Skin epidermis (tissue), 12 donors: ENCODE measurements at regions not wholly inside any gene's neighbourhood (a gene's known extent, or its start where the extent isn't known, plus 50 kb on each side); places are given as distances from the start of the nearest gene placed in this dataset.
"Not testable (repeated sequence)": the region's sequence is repeated elsewhere in the genome, so short reads cannot be mapped to it uniquely, and the experiment has no call there.

Experiments used
- H3K27ac ChIP-seq, 21 experiments: fragments of 200-600 bp; sonication (generic) in 11 of 21; one replicate each; pipeline ENCODE4 v1.5.0; 2020; ENCODE audit warnings: mild to moderate bottlenecking in 3 of 21, inconsistent platforms in 2 of 21, moderate library complexity in 2 of 21
- H3K4me3 ChIP-seq, 7 experiments: fragments of 200-600 bp; sonication (generic) in 2 of 7; one replicate each; pipeline ENCODE4 v1.5.0; 2020; ENCODE audit warnings: inconsistent platforms in 2 of 7, mild to moderate bottlenecking in 2 of 7, moderate library complexity in 1 of 7

- Histone ChIP-seq H3K4me3 (no peak overlapping the region), H3K27ac (no peak overlapping the region)
Observed at GRCh38 chr18:55967019-55967418, 379.0 kb upstream of the TCF4 start.

DNA sequence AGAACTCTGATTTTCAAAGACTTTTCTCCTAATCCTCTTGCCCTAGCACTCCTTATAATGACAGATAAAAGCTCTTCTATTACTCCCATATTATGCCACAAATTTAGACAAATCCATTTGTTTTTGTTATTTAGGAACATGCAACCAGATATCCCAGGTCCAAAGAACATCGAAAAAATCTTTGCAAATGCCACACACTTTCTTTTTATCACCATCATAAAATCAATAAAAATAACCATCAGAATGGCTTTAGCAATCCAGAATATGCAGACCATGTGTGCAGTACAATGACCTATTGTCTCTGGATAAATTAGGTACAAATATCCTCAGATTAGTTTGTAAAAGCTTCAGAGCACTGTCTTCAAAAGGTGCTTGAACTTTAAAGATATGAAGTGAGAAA is 376.2 kb upstream of the TCF4 start:
- no peak overlapping the region for H3K4me3 ChIP-seq
- H3K27ac ChIP-seq = no peak overlapping the region

DNA sequence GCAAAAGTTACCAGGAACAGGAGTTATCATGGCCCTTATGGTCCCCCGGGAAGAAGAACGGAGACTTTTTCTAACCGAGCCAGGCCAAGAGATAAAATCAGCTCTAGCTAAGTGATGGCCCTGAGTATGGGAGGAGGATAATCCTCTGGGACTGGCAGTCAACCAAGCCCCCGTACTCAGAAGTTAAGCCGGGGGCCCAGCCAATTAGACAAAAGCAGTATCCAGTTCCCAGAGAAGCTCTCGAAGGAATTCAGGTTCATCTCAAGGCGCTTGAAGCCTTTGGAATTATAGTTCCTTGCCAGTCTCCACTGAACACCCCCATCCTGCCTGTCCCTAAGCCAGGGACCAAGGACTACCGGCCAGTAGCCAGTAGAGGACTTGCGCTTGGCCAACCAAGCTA is 365.3 kb upstream of the TCF4 start:
- Histone ChIP-seq H3K4me3 (no peak overlapping the region), H3K27ac (no peak overlapping the region)

DNA sequence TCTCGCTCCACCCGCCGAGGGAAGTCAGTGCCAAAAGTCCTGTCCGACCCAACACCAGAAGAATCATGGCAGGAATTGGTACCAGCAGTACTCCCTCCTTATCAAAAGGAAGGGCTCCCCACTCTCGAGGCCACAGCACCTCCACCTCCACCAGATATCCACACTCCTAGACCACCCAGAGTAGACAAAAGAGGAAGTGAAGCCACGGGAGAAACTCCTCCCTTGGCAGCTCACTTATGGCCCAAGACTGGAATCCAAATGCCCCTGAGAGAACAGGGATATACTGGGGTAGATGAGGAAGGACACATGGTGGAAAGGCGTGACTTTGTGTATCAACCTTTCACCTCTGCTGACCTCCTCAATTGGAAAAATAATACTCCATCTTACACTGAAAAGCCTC is 363.7 kb upstream of the TCF4 start:
- H3K4me3 ChIP-seq, H3K27ac ChIP-seq: not testable (repeated sequence)

GRCh38 chr18:55950379-55951166 is 362.6 kb upstream of the TCF4 start:
- H3K27ac ChIP-seq = no peak overlapping the region
- no peak overlapping the region for H3K4me3 ChIP-seq

DNA sequence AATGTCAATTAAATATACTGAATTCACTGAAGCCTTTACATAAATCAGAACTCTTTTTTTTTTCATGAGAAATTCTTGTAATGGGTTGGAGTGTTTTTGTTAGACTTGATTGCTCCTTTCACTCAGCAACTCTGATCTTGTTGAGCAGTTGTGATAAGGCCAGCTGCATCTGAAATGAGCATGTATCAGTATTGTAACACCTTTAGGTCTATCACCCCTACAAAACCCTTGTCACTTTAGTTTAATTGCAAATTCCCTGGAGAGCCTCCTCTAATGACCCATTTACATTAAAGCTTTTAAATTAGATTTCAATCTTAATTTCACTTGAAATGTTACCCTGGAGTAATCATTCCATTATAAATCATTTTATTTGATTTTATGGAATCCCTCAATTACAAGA is 346.8 kb upstream of the TCF4 start:
- no peak overlapping the region for H3K27ac ChIP-seq
- H3K4me3 ChIP-seq = no peak overlapping the region

DNA sequence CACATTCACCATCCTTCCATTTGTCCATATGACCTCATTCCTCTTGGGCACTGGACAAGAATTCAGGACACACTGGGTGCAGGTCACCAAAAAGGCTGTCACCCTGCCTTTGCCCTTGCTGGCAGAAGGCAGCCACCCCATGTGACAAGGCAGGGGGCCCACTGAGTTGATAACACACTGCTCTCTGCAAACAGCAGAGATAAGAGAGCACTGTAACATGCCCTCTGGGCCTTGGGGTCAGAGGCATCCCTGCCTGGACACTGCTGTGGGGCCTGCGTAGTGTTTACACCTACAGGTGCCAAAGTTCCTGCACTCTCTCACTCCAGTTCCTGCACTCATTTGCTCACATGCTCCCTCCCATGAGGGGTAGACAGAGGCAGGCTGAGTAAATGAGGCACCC is 344.7 kb upstream of the TCF4 start:
- H3K4me3 ChIP-seq = no peak overlapping the region

GRCh38 chr18:55927831-55928230 is 339.8 kb upstream of the TCF4 start:
- Histone ChIP-seq H3K4me3 (no peak overlapping the region), H3K27ac (peak overlapping the region in 1 of 21 experiments; percentile 13)

More for the DNA sequence above, 344.7 kb upstream of the TCF4 start:
- H3K27ac ChIP-seq = no peak overlapping the region

- Histone ChIP-seq H3K27ac (peak overlapping the region in 4 of 21 experiments; percentile 12 to 67 (median 41)), H3K4me3 (no peak overlapping the region)
Observed at GRCh38 chr18:55925772-55926171, 337.8 kb upstream of the TCF4 start.

- no peak overlapping the region for H3K4me3 ChIP-seq
- no peak overlapping the region for H3K27ac ChIP-seq
Observed at GRCh38 chr18:55920063-55920462, 332.1 kb upstream of the TCF4 start.

DNA sequence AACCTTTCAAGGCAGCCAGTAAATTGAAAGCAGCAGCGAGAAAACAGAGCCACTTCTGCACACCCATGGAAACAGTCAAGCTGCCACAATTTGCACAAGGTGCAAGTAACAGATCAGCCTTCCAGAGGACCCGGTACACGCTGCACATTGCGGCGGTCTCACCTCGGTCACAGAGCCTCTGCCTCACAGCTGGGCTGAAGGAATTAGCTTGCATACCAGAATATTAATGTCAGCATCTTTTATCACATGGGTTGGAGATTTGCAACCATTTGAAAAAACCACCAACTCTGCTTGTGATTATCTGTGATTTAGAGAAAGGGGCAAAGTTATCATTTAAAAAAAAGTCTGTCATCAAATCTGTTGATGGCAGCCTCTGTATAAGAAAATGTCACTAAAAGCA is 330.5 kb upstream of the TCF4 start:
- Histone ChIP-seq H3K27ac (no peak overlapping the region), H3K4me3 (no peak overlapping the region)

- Histone ChIP-seq H3K4me3 (no peak overlapping the region), H3K27ac (no peak overlapping the region)
Observed at GRCh38 chr18:55912919-55913318, 324.9 kb upstream of the TCF4 start.

GRCh38 chr18:55912071-55912470 is 324.1 kb upstream of the TCF4 start:
- H3K4me3 ChIP-seq = no peak overlapping the region
- no peak overlapping the region for H3K27ac ChIP-seq

- Histone ChIP-seq H3K27ac (no peak overlapping the region), H3K4me3 (no peak overlapping the region)
Observed at GRCh38 chr18:55910296-55910695, 322.3 kb upstream of the TCF4 start.

DNA sequence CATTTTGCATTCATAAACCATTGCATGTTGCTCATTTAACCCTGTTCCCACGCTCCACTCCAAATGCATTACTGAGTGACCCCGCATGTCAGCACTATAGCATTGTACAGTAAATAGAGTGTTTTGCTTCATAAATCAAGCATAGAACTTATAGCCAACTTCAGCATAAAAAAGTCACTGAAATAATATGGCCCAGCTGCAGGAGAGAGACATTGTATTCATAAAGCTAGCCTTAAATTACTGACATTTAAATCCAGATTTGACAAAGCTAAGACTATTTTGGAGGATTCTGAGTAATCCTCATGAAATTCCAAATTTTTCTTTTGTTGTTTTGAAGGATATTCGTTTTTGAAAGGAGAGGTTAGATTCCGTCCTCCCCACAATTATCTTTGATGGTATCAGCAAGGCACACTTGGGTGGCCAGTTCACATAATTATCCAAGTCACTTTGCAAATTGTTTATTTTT is 320.9 kb upstream of the TCF4 start:
- Histone ChIP-seq H3K27ac (peak overlapping the region in 1 of 21 experiments; percentile 51), H3K4me3 (no peak overlapping the region)

GRCh38 chr18:55907453-55908175 is 319.6 kb upstream of the TCF4 start:
- Histone ChIP-seq H3K4me3 (no peak overlapping the region), H3K27ac (peak overlapping the region in 5 of 21 experiments; percentile 0 to 45 (median 25))

DNA sequence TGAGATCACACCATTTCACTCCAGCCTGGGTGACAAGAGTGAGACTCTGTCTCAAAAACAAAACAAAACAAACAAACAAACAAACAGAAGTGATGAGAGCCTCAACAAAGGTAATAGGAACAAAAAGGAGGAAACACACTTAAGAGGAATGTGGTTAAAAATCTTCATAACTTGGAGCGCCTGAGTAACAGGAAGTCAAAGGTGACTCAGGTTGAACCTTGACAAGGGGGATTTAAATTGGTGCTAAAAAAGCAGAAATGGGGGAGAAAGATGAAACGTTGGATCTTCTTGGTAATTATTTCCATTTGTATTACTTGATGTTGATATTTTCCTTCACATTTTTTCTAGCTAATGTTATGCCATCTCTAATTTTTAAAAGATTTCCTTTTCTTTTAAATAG is 318.5 kb upstream of the TCF4 start:
- Histone ChIP-seq H3K4me3 (no peak overlapping the region), H3K27ac (peak overlapping the region in 1 of 21 experiments; percentile 10)

DNA sequence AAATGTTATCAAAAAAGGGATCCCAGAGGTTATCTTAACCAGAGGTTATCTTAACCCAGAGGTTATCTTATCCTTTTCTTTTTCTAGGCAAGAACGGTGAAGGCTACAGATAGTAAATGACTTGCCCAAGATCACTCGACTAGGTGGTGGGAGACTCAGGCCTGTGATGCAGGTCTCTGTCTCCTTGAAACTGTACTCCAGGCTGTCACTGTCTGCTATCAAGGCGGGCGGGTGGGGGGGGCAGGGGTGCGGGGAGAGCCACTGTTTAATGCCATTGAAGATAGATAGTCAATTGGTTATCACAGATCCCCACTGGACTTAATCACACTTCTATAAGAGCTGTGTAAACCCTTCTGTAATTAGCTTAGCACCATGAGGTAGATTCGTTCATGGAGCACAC is 315.9 kb upstream of the TCF4 start:
- H3K27ac ChIP-seq = no peak overlapping the region

GRCh38 chr18:55900380-55900779 is 312.4 kb upstream of the TCF4 start:
- Histone ChIP-seq H3K4me3 (no peak overlapping the region), H3K27ac (no peak overlapping the region)

More for the DNA sequence above, 315.9 kb upstream of the TCF4 start:
- no peak overlapping the region for H3K4me3 ChIP-seq

DNA sequence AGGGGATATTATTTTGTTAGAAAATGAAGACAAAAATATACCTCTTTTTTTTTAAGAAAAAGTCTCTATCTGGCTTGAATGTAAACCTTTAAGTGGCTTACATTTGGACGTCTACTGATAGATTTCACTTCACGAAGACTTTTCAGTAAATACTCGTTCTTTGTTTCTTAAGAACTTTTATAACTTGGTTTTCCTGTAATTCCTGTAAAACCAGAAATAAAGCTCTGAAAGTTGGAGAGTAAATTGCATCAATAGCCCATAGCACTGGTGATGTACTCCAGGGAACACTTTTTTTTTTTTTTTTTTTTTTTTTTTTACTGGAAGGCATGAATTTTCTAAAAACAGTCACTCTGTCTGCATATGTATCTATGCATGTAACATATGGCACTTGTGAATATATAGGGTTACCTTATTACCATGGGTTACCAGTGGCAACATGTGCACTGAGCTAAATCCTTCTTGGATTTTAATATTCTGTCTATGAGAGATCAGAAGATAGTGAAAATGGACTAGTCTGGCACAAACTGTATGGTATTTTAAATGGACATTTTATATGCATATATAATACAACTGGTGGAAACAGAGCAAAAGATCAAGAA is 309.2 kb upstream of the TCF4 start:
- Histone ChIP-seq H3K4me3 (no peak overlapping the region), H3K27ac (no peak overlapping the region)

DNA sequence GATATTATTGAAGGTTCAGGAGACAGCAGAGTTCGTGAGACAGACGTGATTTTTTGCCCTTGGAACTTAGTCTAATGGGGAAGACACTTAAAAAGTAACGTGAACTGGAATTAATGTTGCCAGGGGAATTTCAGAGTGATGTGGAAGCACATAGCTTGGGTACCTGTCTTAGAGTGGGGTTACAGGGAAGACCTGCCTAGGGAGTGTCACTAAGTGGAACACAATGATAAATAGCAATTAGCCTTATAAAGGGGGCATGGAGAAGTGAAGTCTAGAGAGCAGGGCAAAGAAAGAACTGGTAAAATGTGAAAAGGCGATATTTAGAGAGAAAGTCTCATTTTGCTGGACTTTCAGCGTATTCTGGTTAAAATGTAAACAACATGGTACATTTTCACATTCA is 306.0 kb upstream of the TCF4 start:
- H3K27ac ChIP-seq = no peak overlapping the region
- peak overlapping the region in 1 of 7 experiments; percentile 4 for H3K4me3 ChIP-seq
